HL-60 (cell line): ENCODE measurements at regions not wholly inside any gene's neighbourhood (a gene's known extent, or its start where the extent isn't known, plus 50 kb on each side); places are given as distances from the start of the nearest gene placed in this dataset.

ENCODE experiments used
- DNase-seq, 2 experiments: peaks; one replicate each; pipeline ENCODE4 v3.0.0-alpha.2; 2010 to 2020; ENCODE audit warnings: low read depth in 1 of 2, low spot score in 1 of 2
- H3K27ac ChIP-seq: fragments of 250-450 bp; sonication (Bioruptor Pico); replicated peaks from 2 replicates; pipeline ENCODE4 v1.5.1; 2020; ENCODE audit warnings: mild to moderate bottlenecking, moderate library complexity
- H3K27me3 ChIP-seq: fragments of 250-450 bp; sonication (Bioruptor Pico); 2 replicates; pipeline ENCODE4 v1.5.1; 2021; ENCODE audit warnings: mild to moderate bottlenecking, moderate library complexity; ENCODE audit not compliant: insufficient read depth, poor library complexity, severe bottlenecking
- H3K4me3 ChIP-seq: replicated peaks from 2 replicates; pipeline ENCODE4 v1.5.1; 2011; ENCODE audit warnings: mild to moderate bottlenecking, control low read depth, low read length; ENCODE audit not compliant: insufficient read depth
- GABPA ChIP-seq: IDR thresholded peaks from 2 replicates; pipeline ENCODE4 v1.6.1; 2012; ENCODE audit warnings: low read depth
- POLR2AphosphoS5 ChIP-seq: IDR thresholded peaks from 2 replicates; pipeline ENCODE4 v1.6.1; 2012; ENCODE audit warnings: low read depth
- SPI1 ChIP-seq: IDR thresholded peaks from 2 replicates; pipeline ENCODE4 v1.6.1; 2012; ENCODE audit warnings: low read depth, mild to moderate bottlenecking, borderline replicate concordance
- TF ChIP-seq, protein P1 (sequence below): IDR thresholded peaks from one replicate; pipeline ENCODE4 v1.5.1; 2011; ENCODE audit warnings: low read length, control low read depth, inconsistent platforms; ENCODE audit not compliant: insufficient read depth
- TF ChIP-seq, protein P2 (sequence below): IDR thresholded peaks from 2 replicates; pipeline ENCODE4 v1.6.1; 2012; ENCODE audit warnings: low read depth; ENCODE audit not compliant: insufficient replicate concordance

DNA sequence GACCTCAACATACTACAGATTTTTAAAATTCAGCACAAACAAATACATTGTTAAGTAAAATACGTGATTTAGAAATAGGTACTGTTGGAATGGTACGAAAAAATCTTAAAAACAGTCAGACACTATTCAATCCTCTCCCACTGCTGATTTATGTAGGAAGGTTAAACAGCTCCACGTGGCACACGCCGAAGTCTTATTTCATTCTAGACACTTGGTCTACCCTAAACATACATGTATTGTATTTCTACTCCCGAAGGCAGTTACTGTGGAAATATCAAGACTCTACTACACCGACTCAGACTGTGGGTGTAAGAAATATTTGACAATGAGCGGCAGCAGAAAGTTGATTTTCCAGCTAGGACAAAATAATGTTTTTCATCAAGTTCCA, 130.6 kb downstream of the MPP7 start:
- no peak for DNase-seq
- TF ChIP-seq, protein P1, sequence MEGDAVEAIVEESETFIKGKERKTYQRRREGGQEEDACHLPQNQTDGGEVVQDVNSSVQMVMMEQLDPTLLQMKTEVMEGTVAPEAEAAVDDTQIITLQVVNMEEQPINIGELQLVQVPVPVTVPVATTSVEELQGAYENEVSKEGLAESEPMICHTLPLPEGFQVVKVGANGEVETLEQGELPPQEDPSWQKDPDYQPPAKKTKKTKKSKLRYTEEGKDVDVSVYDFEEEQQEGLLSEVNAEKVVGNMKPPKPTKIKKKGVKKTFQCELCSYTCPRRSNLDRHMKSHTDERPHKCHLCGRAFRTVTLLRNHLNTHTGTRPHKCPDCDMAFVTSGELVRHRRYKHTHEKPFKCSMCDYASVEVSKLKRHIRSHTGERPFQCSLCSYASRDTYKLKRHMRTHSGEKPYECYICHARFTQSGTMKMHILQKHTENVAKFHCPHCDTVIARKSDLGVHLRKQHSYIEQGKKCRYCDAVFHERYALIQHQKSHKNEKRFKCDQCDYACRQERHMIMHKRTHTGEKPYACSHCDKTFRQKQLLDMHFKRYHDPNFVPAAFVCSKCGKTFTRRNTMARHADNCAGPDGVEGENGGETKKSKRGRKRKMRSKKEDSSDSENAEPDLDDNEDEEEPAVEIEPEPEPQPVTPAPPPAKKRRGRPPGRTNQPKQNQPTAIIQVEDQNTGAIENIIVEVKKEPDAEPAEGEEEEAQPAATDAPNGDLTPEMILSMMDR, result no peak
- no peak for TF ChIP-seq POLR2AphosphoS5
- no peak for TF ChIP-seq GABPA
- TF ChIP-seq, protein P2, sequence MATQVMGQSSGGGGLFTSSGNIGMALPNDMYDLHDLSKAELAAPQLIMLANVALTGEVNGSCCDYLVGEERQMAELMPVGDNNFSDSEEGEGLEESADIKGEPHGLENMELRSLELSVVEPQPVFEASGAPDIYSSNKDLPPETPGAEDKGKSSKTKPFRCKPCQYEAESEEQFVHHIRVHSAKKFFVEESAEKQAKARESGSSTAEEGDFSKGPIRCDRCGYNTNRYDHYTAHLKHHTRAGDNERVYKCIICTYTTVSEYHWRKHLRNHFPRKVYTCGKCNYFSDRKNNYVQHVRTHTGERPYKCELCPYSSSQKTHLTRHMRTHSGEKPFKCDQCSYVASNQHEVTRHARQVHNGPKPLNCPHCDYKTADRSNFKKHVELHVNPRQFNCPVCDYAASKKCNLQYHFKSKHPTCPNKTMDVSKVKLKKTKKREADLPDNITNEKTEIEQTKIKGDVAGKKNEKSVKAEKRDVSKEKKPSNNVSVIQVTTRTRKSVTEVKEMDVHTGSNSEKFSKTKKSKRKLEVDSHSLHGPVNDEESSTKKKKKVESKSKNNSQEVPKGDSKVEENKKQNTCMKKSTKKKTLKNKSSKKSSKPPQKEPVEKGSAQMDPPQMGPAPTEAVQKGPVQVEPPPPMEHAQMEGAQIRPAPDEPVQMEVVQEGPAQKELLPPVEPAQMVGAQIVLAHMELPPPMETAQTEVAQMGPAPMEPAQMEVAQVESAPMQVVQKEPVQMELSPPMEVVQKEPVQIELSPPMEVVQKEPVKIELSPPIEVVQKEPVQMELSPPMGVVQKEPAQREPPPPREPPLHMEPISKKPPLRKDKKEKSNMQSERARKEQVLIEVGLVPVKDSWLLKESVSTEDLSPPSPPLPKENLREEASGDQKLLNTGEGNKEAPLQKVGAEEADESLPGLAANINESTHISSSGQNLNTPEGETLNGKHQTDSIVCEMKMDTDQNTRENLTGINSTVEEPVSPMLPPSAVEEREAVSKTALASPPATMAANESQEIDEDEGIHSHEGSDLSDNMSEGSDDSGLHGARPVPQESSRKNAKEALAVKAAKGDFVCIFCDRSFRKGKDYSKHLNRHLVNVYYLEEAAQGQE, result no peak
- no peak for TF ChIP-seq SPI1

DNA sequence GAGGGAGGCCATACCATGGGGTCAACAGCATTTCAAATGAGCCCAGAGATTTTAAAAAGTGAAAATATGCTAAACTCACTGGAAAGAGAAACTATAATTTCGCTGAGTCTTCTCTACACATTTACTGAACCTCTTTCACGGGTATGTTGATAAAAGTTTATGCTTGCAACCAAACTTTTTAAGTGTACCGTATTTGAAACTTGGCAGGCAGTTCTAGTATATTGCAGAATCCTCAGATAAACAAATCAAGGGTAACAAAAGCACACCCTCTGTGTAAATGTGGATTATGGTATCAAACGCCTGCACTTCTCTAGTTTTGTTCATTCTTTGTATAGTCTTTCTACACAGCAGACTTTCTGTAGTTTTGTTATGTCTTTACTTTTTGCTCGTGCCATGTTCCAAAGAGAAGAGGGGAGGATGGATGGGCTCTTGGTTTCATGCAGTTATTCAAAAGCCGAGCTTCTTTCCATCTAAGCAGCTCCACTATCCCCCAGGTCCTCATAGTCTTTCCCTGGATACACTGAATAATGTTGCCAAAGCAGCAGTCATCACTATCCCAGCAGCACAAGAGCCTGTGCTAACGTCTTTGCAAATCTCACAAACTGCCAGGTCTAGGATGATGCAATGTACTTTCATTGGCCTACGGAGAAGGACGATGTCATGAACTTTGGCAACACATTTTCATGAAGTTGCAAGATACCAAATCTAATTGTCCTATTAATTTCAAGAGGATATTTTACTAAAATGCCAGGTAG, 131.2 kb downstream of the MPP7 start:
- TF ChIP-seq GABPA (no peak), SPI1 (no peak), POLR2AphosphoS5 (no peak)
- TF ChIP-seq, protein P1, result no peak
- TF ChIP-seq, protein P2, result no peak
- H3K27ac ChIP-seq, result no peak overlapping the region
- no peak for DNase-seq
- H3K27me3 ChIP-seq, result no peaks in the 10 kb centered on the region
- no peak overlapping the region for H3K4me3 ChIP-seq

More for the DNA sequence above, 130.6 kb downstream of the MPP7 start:
- Histone ChIP-seq H3K27me3 (no peaks in the 10 kb centered on the region), H3K4me3 (no peak overlapping the region), H3K27ac (no peak overlapping the region)

DNA sequence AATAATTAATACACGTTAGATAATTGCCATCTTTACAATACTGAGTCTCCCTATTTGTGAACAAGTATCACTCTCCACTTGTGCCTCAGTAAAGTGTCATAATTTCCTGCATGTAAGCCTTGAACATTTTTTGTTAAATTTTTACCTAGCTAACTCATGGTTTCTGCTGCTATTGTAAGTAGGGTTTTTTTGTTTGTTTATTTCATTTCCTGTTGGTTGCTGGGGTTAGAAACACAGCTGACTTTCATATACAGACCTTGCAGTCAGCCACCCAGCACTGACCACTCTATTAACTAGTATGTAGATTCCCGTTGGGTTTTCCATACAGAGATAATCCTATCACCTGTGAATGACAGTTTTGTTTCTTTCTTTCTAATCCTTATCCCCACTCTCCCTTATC, 133.3 kb downstream of the MPP7 start:
- no peak for DNase-seq
- TF ChIP-seq POLR2AphosphoS5 (no peak), GABPA (no peak)
- TF ChIP-seq, protein P2, result no peak
- H3K27ac ChIP-seq, result no peak overlapping the region
- H3K27me3 ChIP-seq, result no peaks in the 10 kb centered on the region
- H3K4me3 ChIP-seq, result no peak overlapping the region
